Bronchial epithelial cell (primary cell): ENCODE measurements at regions not wholly inside any gene's neighbourhood (a gene's known extent, or its start where the extent isn't known, plus 50 kb on each side); places are given as distances from the start of the nearest gene placed in this dataset.

ENCODE experiments used
- DNase-seq: peaks from one replicate; pipeline ENCODE4 v3.0.0-alpha.2; 2010; ENCODE audit warnings: low read depth
- FAIRE-seq: peaks from 2 replicates; lab custom pipeline; 2011; peaks lifted over from hg19 to GRCh38; lab: Jason Lieb, UNC
- H3K27me3 ChIP-seq: 2 replicates; pipeline ENCODE4 v1.5.1; 2011; ENCODE audit warnings: low read length; ENCODE audit not compliant: control insufficient read depth, insufficient read depth
- H3K36me3 ChIP-seq: 2 replicates; pipeline ENCODE4 v1.5.1; 2011; ENCODE audit warnings: low read length; ENCODE audit not compliant: control insufficient read depth, insufficient read depth
- H3K4me3 ChIP-seq: 2 replicates; pipeline ENCODE4 v1.5.1; 2011; ENCODE audit warnings: mild to moderate bottlenecking, low read depth, low read length, control low read depth
- CTCF ChIP-seq: IDR thresholded peaks from 2 replicates; pipeline ENCODE4 v1.5.1; 2011; ENCODE audit warnings: mild to moderate bottlenecking, moderate library complexity, low read length, control low read depth, inconsistent platforms; ENCODE audit not compliant: insufficient read depth, severe bottlenecking

- DNase-seq: no peak
- Histone ChIP-seq H3K36me3 (no peaks in the 10 kb centered on the region), H3K27me3 (no peaks in the 10 kb centered on the region), H3K4me3 (no peak overlapping the region)
- TF ChIP-seq CTCF: no peak
- FAIRE-seq: no peak
Observed at GRCh38 chr2:236646871-236647270, 77.2 kb downstream of the ACKR3 start.

DNA sequence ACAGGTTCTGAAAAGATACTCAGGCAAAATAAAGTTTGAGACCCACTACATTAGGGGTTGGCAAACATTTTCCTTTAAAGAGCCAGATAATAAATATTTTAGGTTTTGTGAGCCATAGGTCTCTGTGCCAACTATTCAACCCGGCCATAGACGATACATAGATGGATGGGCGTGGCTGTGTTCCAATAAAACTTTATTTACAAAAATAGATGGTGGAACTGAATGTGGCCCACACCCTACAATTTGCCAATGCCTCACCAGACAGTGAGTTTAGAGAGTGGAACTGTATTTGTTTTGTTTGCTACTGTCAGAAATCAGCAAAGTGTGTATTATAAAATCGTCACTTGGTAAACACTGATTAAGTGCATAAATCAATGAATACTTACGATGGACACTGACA lies 78.0 kb downstream of the ACKR3 start:
- no peaks in the 10 kb centered on the region for H3K27me3 ChIP-seq
- DNase-seq (no peak), FAIRE-seq (no peak)
- no peak for TF ChIP-seq CTCF
- no peaks in the 10 kb centered on the region for H3K36me3 ChIP-seq
- no peak overlapping the region for H3K4me3 ChIP-seq

- TF ChIP-seq CTCF: no peak
- Histone ChIP-seq H3K4me3 (no peak overlapping the region), H3K27me3 (no peaks in the 10 kb centered on the region), H3K36me3 (no peaks in the 10 kb centered on the region)
- DNase-seq: no peak
- no peak for FAIRE-seq
Observed at GRCh38 chr2:236653863-236654262, 84.2 kb downstream of the ACKR3 start.

GRCh38 chr2:236654496-236654895 lies 84.9 kb downstream of the ACKR3 start:
- Histone ChIP-seq H3K27me3 (no peaks in the 10 kb centered on the region), H3K36me3 (no peaks in the 10 kb centered on the region), H3K4me3 (no peak overlapping the region)
- no peak for DNase-seq
- TF ChIP-seq CTCF: no peak
- peak; percentile 43 for FAIRE-seq

GRCh38 chr2:236656166-236656565 lies 86.5 kb downstream of the ACKR3 start:
- DNase-seq: no peak
- no peak overlapping the region for H3K4me3 ChIP-seq
- TF ChIP-seq CTCF: no peak
- no peaks in the 10 kb centered on the region for H3K27me3 ChIP-seq
- H3K36me3 ChIP-seq: no peaks in the 10 kb centered on the region
- no peak for FAIRE-seq

DNA sequence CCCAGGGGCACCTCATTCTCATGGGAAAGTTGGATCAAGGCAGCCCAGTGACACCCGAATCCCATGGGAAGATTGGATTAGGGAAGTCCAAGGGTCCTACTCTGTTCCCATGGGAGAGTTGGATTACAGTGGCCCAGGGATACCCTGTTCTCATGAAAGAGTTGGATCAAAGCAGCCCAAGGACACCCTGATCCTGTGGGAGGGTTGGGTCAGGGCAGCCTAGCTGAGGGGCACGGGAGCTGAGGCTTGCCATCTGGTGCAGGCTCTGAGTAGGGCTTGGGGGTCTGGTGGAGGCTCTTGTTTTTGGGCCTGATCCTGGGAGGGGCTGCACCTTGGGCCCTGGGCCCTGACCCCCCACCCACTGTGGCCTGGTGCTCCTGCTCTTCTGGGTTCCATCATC lies 87.1 kb downstream of the ACKR3 start:
- no peaks in the 10 kb centered on the region for H3K36me3 ChIP-seq
- H3K27me3 ChIP-seq: no peaks in the 10 kb centered on the region
- FAIRE-seq (no peak), DNase-seq (no peak)
- TF ChIP-seq CTCF: no peak
- H3K4me3 ChIP-seq: no peak overlapping the region
